Fibroblast of the aortic adventitia (primary cell): ENCODE measurements at regions not wholly inside any gene's neighbourhood (a gene's known extent, or its start where the extent isn't known, plus 50 kb on each side); places are given as distances from the start of the nearest gene placed in this dataset.
A peak's percentile ranks its signal among the peaks of the same experiment; 100 is the strongest.
"Not testable (repeated sequence)": the region's sequence is repeated elsewhere in the genome, so short reads cannot be mapped to it uniquely, and the experiment has no call there.

Source experiments
- DNase-seq: peaks from one replicate; pipeline ENCODE4 v3.0.0-alpha.2; 2010; ENCODE audit warnings: low read depth
- H3K4me3 ChIP-seq: 2 replicates; pipeline ENCODE4 v1.5.1; 2011; ENCODE audit warnings: low read depth, mild to moderate bottlenecking, control low read depth, low read length, moderate library complexity
- TF ChIP-seq, protein P1 (sequence below): IDR thresholded peaks from 2 replicates; pipeline ENCODE4 v1.5.1; 2011; ENCODE audit warnings: mild to moderate bottlenecking, low read length, control low read depth, inconsistent platforms; ENCODE audit not compliant: insufficient read depth

GRCh38 chr14:59057551-59057950, 130.9 kb upstream of the DAAM1 start:
- TF ChIP-seq, protein P1, sequence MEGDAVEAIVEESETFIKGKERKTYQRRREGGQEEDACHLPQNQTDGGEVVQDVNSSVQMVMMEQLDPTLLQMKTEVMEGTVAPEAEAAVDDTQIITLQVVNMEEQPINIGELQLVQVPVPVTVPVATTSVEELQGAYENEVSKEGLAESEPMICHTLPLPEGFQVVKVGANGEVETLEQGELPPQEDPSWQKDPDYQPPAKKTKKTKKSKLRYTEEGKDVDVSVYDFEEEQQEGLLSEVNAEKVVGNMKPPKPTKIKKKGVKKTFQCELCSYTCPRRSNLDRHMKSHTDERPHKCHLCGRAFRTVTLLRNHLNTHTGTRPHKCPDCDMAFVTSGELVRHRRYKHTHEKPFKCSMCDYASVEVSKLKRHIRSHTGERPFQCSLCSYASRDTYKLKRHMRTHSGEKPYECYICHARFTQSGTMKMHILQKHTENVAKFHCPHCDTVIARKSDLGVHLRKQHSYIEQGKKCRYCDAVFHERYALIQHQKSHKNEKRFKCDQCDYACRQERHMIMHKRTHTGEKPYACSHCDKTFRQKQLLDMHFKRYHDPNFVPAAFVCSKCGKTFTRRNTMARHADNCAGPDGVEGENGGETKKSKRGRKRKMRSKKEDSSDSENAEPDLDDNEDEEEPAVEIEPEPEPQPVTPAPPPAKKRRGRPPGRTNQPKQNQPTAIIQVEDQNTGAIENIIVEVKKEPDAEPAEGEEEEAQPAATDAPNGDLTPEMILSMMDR: no peak
- DNase-seq: no peak
- H3K4me3 ChIP-seq: no peak overlapping the region

- H3K4me3 ChIP-seq: not testable (repeated sequence)
Measured at GRCh38 chr14:59058776-59059175, 129.7 kb upstream of the DAAM1 start.

GRCh38 chr14:59060841-59061240, 127.6 kb upstream of the DAAM1 start:
- TF ChIP-seq, protein P1: no peak
- peak; percentile 4 for DNase-seq
- H3K4me3 ChIP-seq: no peak overlapping the region

More at GRCh38 chr14:59058776-59059175, 129.7 kb upstream of the DAAM1 start:
- DNase-seq: not testable (repeated sequence)

DNA sequence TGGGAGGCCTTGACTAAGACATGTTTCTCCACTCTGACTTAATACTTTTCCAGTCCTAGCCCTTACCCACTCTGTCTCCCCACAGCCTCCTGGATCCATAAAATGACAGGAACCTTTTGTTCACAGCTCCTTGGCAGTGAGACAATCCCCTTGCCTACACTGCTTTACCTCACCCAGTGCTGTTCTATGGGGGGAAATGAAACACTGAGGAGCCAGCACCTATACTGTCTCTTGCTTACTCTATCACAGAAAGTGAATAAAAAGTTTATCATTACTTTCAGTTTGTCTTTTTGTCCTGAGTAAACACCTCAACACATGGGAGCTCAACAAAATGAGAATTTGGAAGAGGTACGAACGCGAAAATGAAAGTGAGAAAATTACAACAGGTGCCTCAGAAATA, 127.2 kb upstream of the DAAM1 start:
- DNase-seq: no peak
- H3K4me3 ChIP-seq: no peak overlapping the region

GRCh38 chr14:59063259-59063658, 125.2 kb upstream of the DAAM1 start:
- no peak overlapping the region for H3K4me3 ChIP-seq
- DNase-seq: no peak
- TF ChIP-seq, protein P1: no peak

More for the DNA sequence above, 127.2 kb upstream of the DAAM1 start:
- TF ChIP-seq, protein P1: no peak

DNA sequence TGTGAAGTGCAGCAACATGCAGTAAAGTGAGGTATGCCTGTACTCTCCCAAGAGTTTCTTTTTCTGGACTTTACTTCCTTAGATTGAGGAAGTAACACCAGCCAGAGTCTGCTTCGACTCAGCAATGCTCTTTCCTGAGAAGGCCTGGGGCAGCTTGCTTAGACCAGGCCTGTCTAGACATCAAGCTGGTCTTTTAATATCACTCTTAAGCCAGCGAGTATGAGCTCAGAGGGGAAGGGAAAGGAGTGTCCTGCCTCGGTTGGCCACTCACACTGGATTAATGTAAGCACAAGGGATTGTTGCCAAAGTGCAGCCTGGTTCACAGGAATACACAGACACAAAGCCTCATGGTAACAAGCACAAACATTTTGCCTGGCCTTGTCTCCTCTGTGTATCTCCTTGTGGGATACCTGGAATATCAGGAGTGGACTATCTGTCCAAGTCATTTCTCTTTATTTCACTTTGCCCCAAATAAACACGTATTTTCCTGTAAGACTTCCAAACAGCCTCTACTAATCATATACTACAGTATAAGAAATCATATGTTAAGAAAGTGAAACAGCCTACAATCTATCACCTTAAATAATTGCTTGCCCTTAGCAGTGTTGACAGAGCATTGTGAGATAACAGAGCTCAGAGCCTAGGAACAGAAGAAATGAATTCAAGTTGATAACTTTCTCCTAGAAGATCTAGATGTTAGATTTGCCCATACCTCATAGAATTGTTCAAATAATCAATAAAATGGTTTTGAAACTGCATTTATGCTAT, 121.2 kb upstream of the DAAM1 start:
- no peak for DNase-seq
- H3K4me3 ChIP-seq: no peak overlapping the region
- TF ChIP-seq, protein P1: no peak

DNA sequence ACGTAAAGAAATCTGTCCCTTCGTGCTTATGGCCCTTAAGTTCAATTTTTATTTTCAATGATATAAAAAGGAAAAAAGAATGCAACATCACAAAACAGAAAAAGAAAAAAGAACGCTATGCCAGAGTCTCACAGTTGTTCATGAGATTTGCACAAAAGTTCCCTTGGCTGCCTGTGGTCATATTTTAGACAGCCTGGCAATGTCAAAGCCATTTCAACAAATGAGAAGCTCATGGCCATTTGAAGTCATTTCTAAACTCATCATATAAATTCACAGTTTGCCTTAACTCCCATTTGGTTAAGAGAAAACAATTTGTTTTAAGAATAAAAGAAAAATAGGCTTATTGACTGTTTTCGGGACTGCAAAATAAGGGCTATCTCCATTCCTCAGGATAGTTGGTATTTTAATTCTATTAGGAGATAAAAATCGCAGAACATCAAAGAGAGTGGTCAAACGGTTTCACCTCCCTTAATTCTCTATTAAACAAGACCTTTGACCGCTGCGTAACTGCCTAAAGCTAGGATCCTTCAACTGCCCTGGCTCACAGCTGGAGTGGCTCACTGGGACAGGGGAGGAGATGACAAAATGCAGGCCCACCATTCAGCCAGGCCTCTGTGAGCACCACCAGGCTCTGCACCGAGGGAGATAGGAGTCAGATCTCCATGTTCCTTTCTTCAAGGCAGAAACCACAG, 119.2 kb upstream of the DAAM1 start:
- no peak for DNase-seq
- TF ChIP-seq, protein P1: no peak
- no peak overlapping the region for H3K4me3 ChIP-seq
